WTC11 (cell line): ENCODE measurements at regions not wholly inside any gene's neighbourhood (a gene's known extent, or its start where the extent isn't known, plus 50 kb on each side); places are given as distances from the start of the nearest gene placed in this dataset.

ENCODE experiments used
- ATAC-seq: fragments of 200-7000 bp; cut with Tn5 transposase; 2 replicates; pipeline ENCODE4 v1.10.0; 2021; ENCODE audit warnings: mild to moderate bottlenecking, moderate library complexity
- CTCF ChIA-PET: fragments of 300-600 bp; sonication (Branson Sonifier 250); formaldehyde crosslinking; loops from one replicate; lab custom pipeline; 2021; ENCODE audit warnings: antibody characterized with exemption; lab: Charles Lee
- POLR2A ChIA-PET: fragments of 350-600 bp; sonication (Branson Sonifier 250); formaldehyde crosslinking; loops from one replicate; lab custom pipeline; 2021; ENCODE audit warnings: antibody characterized with exemption; lab: Charles Lee
- DNase-seq: peaks from one replicate; pipeline ENCODE4 v3.0.0; 2021; ENCODE audit warnings: low spot score
- H3K27ac Mint-ChIP-seq: 2 replicates; pipeline ENCODE4 v1.8.0; 2021; ENCODE audit warnings: mixed read lengths
- H3K27me3 Mint-ChIP-seq: 2 replicates; pipeline ENCODE4 v1.8.0; 2021; ENCODE audit warnings: low read depth, mild to moderate bottlenecking, moderate library complexity, mixed read lengths
- H3K36me3 Mint-ChIP-seq: 2 replicates; pipeline ENCODE4 v1.8.0; 2021; ENCODE audit warnings: mixed read lengths
- H3K4me1 Mint-ChIP-seq: 2 replicates; pipeline ENCODE4 v1.8.0; 2022; ENCODE audit warnings: mixed read lengths
- H3K4me3 Mint-ChIP-seq: 2 replicates; pipeline ENCODE4 v1.8.0; 2021; ENCODE audit warnings: mild to moderate bottlenecking, moderate library complexity, mixed read lengths
- H3K9me3 Mint-ChIP-seq: 2 replicates; pipeline ENCODE4 v1.8.0; 2021; ENCODE audit warnings: mixed read lengths
- AFF4 ChIP-seq: sonication (generic); formaldehyde crosslinking; IDR thresholded peaks from 2 replicates; pipeline ENCODE4 v1.8.1; 2023; ENCODE audit warnings: mild to moderate bottlenecking, missing genetic modification reagents, borderline replicate concordance
- HMGA2 ChIP-seq: fragments of 250-450 bp; sonication (Bioruptor Pico); IDR thresholded peaks from 2 replicates; pipeline ENCODE4 v1.4.0; 2021; ENCODE audit warnings: mild to moderate bottlenecking, moderate library complexity
- IRF2 ChIP-seq: sonication (generic); formaldehyde crosslinking; IDR thresholded peaks from 2 replicates; pipeline ENCODE4 v1.8.0; 2022; ENCODE audit warnings: low read depth, missing genetic modification reagents, borderline replicate concordance
- MYBL2 ChIP-seq: sonication (generic); formaldehyde crosslinking; IDR thresholded peaks from 2 replicates; pipeline ENCODE4 v1.8.1; 2023; ENCODE audit warnings: mild to moderate bottlenecking, moderate library complexity, missing genetic modification reagents
- PRDM15 ChIP-seq: sonication (generic); formaldehyde crosslinking; IDR thresholded peaks from 2 replicates; pipeline ENCODE4 v1.8.0; 2022; ENCODE audit warnings: missing genetic modification reagents
- RELA ChIP-seq: sonication (generic); formaldehyde crosslinking; IDR thresholded peaks from 2 replicates; pipeline ENCODE4 v1.8.1; 2022; ENCODE audit warnings: missing genetic modification reagents, mild to moderate bottlenecking, borderline replicate concordance
- ZBTB21 ChIP-seq: sonication (generic); formaldehyde crosslinking; IDR thresholded peaks from 2 replicates; pipeline ENCODE4 v1.8.1; 2023; ENCODE audit warnings: mild to moderate bottlenecking, missing genetic modification reagents, borderline replicate concordance
- ZNF121 ChIP-seq: sonication (generic); formaldehyde crosslinking; IDR thresholded peaks from 2 replicates; pipeline ENCODE4 v1.8.0; 2023; ENCODE audit warnings: missing genetic modification reagents
- ZNF138 ChIP-seq: sonication (generic); formaldehyde crosslinking; conservative IDR thresholded peaks from 2 replicates; pipeline ENCODE4 v1.8.1; 2022; ENCODE audit warnings: mild to moderate bottlenecking, moderate library complexity, missing genetic modification reagents
- ZNF232 ChIP-seq: sonication (generic); formaldehyde crosslinking; IDR thresholded peaks from 2 replicates; pipeline ENCODE4 v1.8.0; 2022; ENCODE audit warnings: mild to moderate bottlenecking, missing genetic modification reagents
- ZNF423 ChIP-seq: fragments of 250-450 bp; sonication (Bioruptor Pico); IDR thresholded peaks from 2 replicates; pipeline ENCODE4 v2.1.2; 2022; ENCODE audit warnings: mild to moderate bottlenecking, moderate library complexity
- ZNF671 ChIP-seq: fragments of 250-450 bp; sonication (Bioruptor Pico); IDR thresholded peaks from 2 replicates; pipeline ENCODE4 v1.8.0; 2021; ENCODE audit warnings: mild to moderate bottlenecking
- TF ChIP-seq, protein P1 (sequence below): sonication (generic); formaldehyde crosslinking; IDR thresholded peaks from 2 replicates; pipeline ENCODE4 v1.8.0; 2022; ENCODE audit warnings: mild to moderate bottlenecking, missing genetic modification reagents
- TF ChIP-seq, protein P2 (sequence below): sonication (generic); formaldehyde crosslinking; IDR thresholded peaks from 2 replicates; pipeline ENCODE4 v1.8.1; 2023; ENCODE audit warnings: mild to moderate bottlenecking, missing genetic modification reagents
- TF ChIP-seq, protein P3 (sequence below): sonication (generic); formaldehyde crosslinking; IDR thresholded peaks from 2 replicates; pipeline ENCODE4 v1.8.0; 2022; ENCODE audit warnings: mild to moderate bottlenecking, missing genetic modification reagents
- TF ChIP-seq, protein P4 (sequence below): sonication (generic); formaldehyde crosslinking; IDR thresholded peaks from 2 replicates; pipeline ENCODE4 v1.8.1; 2022; ENCODE audit warnings: low read depth, mild to moderate bottlenecking, moderate library complexity, missing genetic modification reagents, borderline replicate concordance

DNA sequence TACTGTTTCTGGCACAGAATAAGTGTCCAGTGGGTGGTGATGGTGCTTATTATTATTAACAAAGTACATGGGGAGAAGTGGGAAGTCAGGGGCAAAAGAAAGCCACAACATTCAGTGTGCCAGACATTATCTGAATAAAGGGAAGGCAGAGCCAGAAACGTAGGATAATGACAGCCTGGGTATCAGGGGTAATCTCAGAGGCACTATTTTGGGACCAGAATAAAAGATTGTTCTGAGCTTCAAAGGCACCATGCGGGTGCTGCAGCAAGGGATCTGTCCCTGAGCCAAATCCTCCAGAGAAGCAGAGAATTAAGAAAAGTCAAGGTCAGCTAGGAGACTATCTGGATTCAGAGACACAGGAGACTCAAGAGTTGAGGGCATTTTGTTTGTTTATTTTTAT lies 328.8 kb upstream of the GATB start:
- CTCF ChIA-PET: no interaction called here
- H3K4me1 Mint-ChIP-seq: peaks cover 9% of the 10 kb centered on the region

GRCh38 chr4:152087335-152087734 lies 326.5 kb upstream of the GATB start:
- H3K27me3 Mint-ChIP-seq: no peaks in the 10 kb centered on the region
- peaks cover 13% of the 10 kb centered on the region for H3K4me1 Mint-ChIP-seq
- H3K27ac Mint-ChIP-seq: no peak overlapping the region
- DNase-seq (no peak), ATAC-seq (no peak)
- no peak overlapping the region for H3K4me3 Mint-ChIP-seq
- no peaks in the 10 kb centered on the region for H3K36me3 Mint-ChIP-seq
- H3K9me3 Mint-ChIP-seq: no peaks in the 10 kb centered on the region
- POLR2A ChIA-PET: no interaction called here
- TF ChIP-seq IRF2: no peak
- TF ChIP-seq HMGA2: no peak
- TF ChIP-seq ZNF138 (CRISPR knock-in tag): no peak
- TF ChIP-seq, protein P1, sequence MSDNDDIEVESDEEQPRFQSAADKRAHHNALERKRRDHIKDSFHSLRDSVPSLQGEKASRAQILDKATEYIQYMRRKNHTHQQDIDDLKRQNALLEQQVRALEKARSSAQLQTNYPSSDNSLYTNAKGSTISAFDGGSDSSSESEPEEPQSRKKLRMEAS (CRISPR knock-in tag): no peak
- TF ChIP-seq PRDM15 (CRISPR knock-in tag): no peak
- TF ChIP-seq, protein P2, sequence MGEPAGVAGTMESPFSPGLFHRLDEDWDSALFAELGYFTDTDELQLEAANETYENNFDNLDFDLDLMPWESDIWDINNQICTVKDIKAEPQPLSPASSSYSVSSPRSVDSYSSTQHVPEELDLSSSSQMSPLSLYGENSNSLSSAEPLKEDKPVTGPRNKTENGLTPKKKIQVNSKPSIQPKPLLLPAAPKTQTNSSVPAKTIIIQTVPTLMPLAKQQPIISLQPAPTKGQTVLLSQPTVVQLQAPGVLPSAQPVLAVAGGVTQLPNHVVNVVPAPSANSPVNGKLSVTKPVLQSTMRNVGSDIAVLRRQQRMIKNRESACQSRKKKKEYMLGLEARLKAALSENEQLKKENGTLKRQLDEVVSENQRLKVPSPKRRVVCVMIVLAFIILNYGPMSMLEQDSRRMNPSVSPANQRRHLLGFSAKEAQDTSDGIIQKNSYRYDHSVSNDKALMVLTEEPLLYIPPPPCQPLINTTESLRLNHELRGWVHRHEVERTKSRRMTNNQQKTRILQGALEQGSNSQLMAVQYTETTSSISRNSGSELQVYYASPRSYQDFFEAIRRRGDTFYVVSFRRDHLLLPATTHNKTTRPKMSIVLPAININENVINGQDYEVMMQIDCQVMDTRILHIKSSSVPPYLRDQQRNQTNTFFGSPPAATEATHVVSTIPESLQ: no peak
- no peak for TF ChIP-seq MYBL2 (CRISPR knock-in tag)
- TF ChIP-seq AFF4 (CRISPR knock-in tag): no peak
- CTCF ChIA-PET: no interaction called here

More for the DNA sequence above, 328.8 kb upstream of the GATB start:
- Mint-ChIP-seq H3K27me3 (no peaks in the 10 kb centered on the region), H3K4me3 (no peak overlapping the region), H3K27ac (no peak overlapping the region), H3K36me3 (no peaks in the 10 kb centered on the region), H3K9me3 (no peaks in the 10 kb centered on the region)
- TF ChIP-seq ZBTB21 (CRISPR knock-in tag): no peak
- no peak for TF ChIP-seq ZNF423 (CRISPR knock-in tag)
- ATAC-seq (no peak), DNase-seq (no peak)
- POLR2A ChIA-PET: interaction anchor here (0.7 kb wide), 1 partner anchor 24 kb away, joined by 3 read pairs; no protein-coding TSS in a partner anchor

- Mint-ChIP-seq H3K27me3 (no peaks in the 10 kb centered on the region), H3K36me3 (no peaks in the 10 kb centered on the region), H3K4me1 (peaks cover 21% of the 10 kb centered on the region), H3K27ac (no peak overlapping the region), H3K4me3 (no peak overlapping the region), H3K9me3 (peaks cover 5% of the 10 kb centered on the region; the same call in 1 of the 2 replicates)
- ChIA-PET CTCF (no interaction called here), POLR2A (no interaction called here)
- DNase-seq (no peak), ATAC-seq (no peak)
- TF ChIP-seq ZNF671 (CRISPR knock-in tag) (no peak), ZNF138 (CRISPR knock-in tag) (no peak), ZNF121 (CRISPR knock-in tag) (no peak), ZNF232 (CRISPR knock-in tag) (no peak), RELA (CRISPR knock-in tag) (no peak)
- TF ChIP-seq, protein P3, sequence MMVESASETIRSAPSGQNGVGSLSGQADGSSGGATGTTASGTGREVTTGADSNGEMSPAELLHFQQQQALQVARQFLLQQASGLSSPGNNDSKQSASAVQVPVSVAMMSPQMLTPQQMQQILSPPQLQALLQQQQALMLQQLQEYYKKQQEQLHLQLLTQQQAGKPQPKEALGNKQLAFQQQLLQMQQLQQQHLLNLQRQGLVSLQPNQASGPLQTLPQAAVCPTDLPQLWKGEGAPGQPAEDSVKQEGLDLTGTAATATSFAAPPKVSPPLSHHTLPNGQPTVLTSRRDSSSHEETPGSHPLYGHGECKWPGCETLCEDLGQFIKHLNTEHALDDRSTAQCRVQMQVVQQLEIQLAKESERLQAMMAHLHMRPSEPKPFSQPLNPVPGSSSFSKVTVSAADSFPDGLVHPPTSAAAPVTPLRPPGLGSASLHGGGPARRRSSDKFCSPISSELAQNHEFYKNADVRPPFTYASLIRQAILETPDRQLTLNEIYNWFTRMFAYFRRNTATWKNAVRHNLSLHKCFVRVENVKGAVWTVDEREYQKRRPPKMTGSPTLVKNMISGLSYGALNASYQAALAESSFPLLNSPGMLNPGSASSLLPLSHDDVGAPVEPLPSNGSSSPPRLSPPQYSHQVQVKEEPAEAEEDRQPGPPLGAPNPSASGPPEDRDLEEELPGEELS: no peak
- TF ChIP-seq, protein P4, sequence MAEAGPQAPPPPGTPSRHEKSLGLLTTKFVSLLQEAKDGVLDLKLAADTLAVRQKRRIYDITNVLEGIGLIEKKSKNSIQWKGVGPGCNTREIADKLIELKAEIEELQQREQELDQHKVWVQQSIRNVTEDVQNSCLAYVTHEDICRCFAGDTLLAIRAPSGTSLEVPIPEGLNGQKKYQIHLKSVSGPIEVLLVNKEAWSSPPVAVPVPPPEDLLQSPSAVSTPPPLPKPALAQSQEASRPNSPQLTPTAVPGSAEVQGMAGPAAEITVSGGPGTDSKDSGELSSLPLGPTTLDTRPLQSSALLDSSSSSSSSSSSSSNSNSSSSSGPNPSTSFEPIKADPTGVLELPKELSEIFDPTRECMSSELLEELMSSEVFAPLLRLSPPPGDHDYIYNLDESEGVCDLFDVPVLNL (CRISPR knock-in tag): no peak
Measured at GRCh38 chr4:152085657-152086056, 324.9 kb upstream of the GATB start.
